ENCODE measurements at regions not wholly inside any gene's neighbourhood (a gene's known extent, or its start where the extent isn't known, plus 50 kb on each side); places are given as distances from the start of the nearest gene placed in this dataset.

GRCh38 chrX:952816-953215, 259.6 kb downstream of the CRLF2 start:
- TF ChIP-seq, protein P1, sequence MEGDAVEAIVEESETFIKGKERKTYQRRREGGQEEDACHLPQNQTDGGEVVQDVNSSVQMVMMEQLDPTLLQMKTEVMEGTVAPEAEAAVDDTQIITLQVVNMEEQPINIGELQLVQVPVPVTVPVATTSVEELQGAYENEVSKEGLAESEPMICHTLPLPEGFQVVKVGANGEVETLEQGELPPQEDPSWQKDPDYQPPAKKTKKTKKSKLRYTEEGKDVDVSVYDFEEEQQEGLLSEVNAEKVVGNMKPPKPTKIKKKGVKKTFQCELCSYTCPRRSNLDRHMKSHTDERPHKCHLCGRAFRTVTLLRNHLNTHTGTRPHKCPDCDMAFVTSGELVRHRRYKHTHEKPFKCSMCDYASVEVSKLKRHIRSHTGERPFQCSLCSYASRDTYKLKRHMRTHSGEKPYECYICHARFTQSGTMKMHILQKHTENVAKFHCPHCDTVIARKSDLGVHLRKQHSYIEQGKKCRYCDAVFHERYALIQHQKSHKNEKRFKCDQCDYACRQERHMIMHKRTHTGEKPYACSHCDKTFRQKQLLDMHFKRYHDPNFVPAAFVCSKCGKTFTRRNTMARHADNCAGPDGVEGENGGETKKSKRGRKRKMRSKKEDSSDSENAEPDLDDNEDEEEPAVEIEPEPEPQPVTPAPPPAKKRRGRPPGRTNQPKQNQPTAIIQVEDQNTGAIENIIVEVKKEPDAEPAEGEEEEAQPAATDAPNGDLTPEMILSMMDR (conservative IDR thresholded peaks at IDR 0.05; ENCODE audit: low read depth in 2 of 2), result no peak
- TF ChIP-seq POLR2AphosphoS5 (IDR thresholded peaks at IDR 0.05; ENCODE audit: low read depth), result no peak
- no peak for TF ChIP-seq EZH2phosphoT487 (IDR thresholded peaks at IDR 0.05; ENCODE audit: unreplicated experiment)
- TF ChIP-seq, protein P2, sequence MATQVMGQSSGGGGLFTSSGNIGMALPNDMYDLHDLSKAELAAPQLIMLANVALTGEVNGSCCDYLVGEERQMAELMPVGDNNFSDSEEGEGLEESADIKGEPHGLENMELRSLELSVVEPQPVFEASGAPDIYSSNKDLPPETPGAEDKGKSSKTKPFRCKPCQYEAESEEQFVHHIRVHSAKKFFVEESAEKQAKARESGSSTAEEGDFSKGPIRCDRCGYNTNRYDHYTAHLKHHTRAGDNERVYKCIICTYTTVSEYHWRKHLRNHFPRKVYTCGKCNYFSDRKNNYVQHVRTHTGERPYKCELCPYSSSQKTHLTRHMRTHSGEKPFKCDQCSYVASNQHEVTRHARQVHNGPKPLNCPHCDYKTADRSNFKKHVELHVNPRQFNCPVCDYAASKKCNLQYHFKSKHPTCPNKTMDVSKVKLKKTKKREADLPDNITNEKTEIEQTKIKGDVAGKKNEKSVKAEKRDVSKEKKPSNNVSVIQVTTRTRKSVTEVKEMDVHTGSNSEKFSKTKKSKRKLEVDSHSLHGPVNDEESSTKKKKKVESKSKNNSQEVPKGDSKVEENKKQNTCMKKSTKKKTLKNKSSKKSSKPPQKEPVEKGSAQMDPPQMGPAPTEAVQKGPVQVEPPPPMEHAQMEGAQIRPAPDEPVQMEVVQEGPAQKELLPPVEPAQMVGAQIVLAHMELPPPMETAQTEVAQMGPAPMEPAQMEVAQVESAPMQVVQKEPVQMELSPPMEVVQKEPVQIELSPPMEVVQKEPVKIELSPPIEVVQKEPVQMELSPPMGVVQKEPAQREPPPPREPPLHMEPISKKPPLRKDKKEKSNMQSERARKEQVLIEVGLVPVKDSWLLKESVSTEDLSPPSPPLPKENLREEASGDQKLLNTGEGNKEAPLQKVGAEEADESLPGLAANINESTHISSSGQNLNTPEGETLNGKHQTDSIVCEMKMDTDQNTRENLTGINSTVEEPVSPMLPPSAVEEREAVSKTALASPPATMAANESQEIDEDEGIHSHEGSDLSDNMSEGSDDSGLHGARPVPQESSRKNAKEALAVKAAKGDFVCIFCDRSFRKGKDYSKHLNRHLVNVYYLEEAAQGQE (IDR thresholded peaks at IDR 0.05; ENCODE audit: unreplicated experiment), result no peak
- TF ChIP-seq JUNB (IDR thresholded peaks at IDR 0.05; ENCODE audit: unreplicated experiment), result no peak
- TF ChIP-seq STAT1 (IDR thresholded peaks at IDR 0.05; ENCODE audit: unreplicated experiment), result no peak
- no peak for TF ChIP-seq NANOG (IDR thresholded peaks at IDR 0.05; ENCODE audit: borderline replicate concordance)

All from GM23338 (cell line).